Middle frontal gyrus (tissue), 1 donor: ENCODE measurements at regions not wholly inside any gene's neighbourhood (a gene's known extent, or its start where the extent isn't known, plus 50 kb on each side); places are given as distances from the start of the nearest gene placed in this dataset.
A peak's percentile ranks its signal among the peaks of the same experiment; 100 is the strongest.

Source experiments
- DNase-seq: peaks from one replicate; pipeline ENCODE4 v3.0.0-alpha.2; 2015; ENCODE audit warnings: low spot score; ENCODE audit errors: extremely low spot score

- no peak for DNase-seq
Observed at GRCh38 chr10:106520698-106521097, 643.8 kb downstream of the SORCS1 start.

- no peak for DNase-seq
Observed at GRCh38 chr10:106519376-106520030, 645.0 kb downstream of the SORCS1 start.

DNA sequence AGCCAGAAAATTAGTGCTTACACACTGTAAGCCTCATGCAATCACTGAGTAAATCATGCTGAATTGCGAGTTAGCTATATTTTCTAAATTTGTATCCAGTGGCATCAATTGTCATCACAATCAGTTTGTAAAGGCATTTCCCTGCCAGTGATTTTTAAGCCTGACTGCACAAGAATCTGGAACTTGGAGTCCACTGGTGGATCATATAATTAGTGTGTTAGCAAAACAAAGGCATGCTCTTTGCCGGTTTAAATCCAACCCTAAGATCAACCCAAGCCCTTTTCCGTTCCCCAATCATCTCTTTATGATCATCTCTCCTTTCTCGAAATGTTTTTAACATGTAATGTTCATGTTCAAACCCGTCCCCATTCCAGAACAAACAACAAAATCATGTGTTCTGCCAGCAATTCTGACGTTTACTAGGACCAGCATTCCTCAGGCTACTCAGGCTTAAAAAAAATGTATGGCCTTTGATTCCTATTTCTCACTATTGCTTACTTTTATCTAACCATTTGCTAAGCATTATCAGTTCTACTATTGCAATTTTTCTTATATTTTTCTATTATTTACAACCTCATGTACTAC lies 649.2 kb downstream of the SORCS1 start:
- no peak for DNase-seq

- DNase-seq, result peak; percentile 22
Observed at GRCh38 chr10:106513352-106513771, 651.1 kb downstream of the SORCS1 start.

- no peak for DNase-seq
Observed at GRCh38 chr10:106511917-106512316, 652.6 kb downstream of the SORCS1 start.

- DNase-seq, result no peak
Observed at GRCh38 chr10:106508950-106509349, 655.6 kb downstream of the SORCS1 start.

GRCh38 chr10:106506526-106507283 lies 657.8 kb downstream of the SORCS1 start:
- DNase-seq, result no peak

GRCh38 chr10:106504536-106504935 lies 660.0 kb downstream of the SORCS1 start:
- no peak for DNase-seq

GRCh38 chr10:106502641-106503040 lies 661.9 kb downstream of the SORCS1 start:
- DNase-seq, result no peak

GRCh38 chr10:106500925-106501525 lies 663.5 kb downstream of the SORCS1 start:
- no peak for DNase-seq

DNA sequence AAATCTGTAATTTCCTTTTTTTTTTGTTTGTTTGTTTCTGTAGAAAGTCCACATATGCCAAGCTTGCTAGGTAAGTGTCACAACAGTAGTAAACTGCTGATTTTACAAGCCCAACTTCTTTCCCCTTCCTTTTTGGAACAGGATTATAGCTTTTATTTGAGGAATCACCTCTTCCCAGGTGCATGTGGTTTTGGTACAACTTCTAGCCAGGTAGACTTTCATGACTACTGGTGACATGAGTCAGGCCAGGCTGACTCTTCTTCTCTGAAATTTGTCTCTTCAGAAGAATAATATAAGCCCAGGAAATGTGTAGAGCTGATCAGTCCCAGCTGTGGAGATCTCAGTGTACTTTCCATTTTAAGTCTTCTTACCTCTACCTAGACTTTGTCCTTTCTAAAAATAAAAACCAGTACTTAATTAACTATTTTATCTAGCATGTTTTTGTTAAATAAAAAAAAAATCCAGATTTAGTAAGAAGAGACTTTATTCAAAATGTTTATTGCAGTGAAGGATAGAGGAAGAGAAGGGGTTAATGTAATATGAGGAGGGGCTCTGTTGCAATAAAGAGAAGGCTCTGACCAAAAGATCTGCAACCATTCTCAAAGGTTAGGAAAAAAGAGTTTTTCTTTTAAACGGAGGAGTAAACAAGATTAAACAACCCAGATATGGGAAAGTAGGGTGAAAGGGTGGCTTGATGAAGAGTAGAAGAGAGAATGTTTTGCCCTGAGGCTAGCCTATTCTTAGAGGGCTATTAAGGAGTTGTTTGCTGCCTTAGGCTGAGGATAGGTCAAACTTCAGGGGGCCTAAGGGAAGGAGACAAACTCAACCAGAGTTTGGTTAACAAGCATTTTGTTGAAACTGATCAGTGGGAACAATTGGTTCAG lies 664.2 kb downstream of the SORCS1 start:
- DNase-seq, result no peak

GRCh38 chr10:106499448-106499847 lies 665.1 kb downstream of the SORCS1 start:
- DNase-seq, result no peak

GRCh38 chr10:106498675-106499074 lies 665.8 kb downstream of the SORCS1 start:
- no peak for DNase-seq

DNA sequence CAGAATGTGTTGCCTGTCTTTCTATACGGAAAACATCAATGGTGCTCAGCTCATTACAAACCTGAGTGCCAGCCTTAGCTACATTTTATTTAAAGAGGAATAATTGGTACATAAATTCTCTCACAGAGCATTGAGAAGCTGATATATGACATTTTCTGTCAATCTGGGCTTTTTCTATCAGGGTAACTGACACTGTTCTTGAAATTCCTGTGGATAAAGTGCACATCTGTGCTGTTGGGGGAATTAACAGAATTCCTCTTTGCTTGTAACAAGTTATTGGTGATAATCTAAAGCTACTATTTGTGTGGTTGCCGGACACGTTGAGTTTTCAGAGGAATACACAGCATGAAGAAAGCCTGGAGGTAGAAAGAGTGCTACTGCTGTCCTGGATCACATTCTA lies 668.6 kb downstream of the SORCS1 start:
- DNase-seq, result no peak

DNA sequence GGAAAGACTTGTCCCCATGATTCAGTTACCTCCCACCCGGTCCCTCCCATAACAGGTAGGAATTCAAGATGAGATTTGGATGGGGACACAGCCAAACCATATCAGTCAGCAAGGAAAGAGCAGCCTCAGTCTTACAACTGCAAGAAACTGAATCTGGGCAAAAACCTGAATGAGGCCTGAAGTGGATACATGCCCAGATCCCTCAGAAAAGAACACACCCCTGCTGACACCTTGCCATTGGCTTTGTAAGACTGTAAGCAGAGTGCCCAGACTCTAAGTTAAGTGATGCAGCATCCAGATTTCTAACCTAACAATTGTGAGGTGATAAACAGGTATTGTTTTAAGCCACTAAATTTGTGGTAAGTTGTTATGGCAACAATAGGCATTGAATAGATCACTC lies 670.8 kb downstream of the SORCS1 start:
- DNase-seq, result no peak

- no peak for DNase-seq
Observed at GRCh38 chr10:106493226-106493625, 671.3 kb downstream of the SORCS1 start.

DNA sequence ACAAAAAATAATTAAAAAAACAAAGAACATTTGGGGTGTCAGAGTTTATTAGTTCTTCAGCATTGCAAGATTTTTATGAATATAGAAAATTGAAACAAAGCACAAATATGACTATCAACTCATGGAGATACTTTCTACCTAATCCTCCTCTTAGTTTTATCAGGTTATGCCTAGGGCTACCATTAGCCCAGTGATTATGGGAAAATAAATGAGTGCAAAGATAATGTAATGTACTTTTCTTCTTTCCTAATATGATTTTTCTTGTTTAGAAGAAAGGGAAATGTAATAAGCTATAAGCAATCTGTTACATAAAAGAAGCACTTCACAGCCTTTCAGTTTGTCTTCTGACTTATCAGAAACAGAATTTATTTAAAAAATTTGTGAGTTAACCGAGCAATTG lies 676.8 kb downstream of the SORCS1 start:
- DNase-seq, result no peak

DNA sequence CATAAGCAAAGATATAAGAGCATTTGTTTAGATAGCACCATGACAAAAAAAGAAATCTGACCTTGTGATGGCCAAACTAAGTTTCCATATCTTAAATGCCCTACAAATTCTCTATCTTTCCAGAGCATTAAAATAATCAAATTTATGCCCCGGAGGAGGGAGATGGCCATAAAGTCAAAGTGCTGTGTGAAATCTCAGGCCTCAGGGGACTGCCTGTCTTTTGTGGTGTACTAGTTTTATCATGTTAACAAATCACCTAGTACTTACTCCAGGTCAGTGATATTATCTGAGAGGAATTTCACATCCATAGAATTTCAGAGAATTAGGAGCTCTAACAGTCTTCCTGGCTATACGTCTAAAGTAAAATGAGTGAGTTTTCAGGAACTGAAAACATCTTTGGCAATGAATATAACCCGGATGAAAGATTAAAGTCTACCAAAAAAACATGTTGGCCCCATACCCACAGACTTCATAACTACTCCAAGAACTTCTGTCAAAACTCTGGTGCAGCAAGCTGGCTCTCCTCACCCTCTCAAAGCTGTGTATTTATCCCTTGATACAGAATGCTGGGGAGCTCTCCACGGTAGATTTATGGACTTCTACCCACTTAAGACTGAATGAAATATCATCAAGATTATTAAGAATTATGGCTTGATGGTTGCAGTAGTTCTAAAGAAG lies 682.8 kb downstream of the SORCS1 start:
- no peak for DNase-seq

DNA sequence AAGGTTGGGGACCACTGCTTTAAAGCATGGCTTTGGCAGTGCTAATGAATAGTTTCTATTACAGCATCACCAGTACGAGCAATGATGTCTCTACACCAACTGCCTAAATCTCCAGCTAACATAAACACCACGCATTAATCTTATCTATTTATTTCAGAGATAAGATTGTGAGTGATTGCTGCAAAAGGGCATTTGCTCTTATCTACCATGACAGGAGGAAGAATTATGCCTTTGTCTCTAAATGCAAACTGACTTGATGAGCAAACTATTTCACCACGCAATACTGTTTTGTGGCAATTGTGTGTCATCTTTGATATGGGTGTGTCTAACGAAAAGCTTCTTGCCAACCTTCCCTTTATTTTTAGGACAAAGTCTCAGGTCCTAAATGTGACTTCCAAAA lies 684.9 kb downstream of the SORCS1 start:
- no peak for DNase-seq

- DNase-seq, result no peak
Observed at GRCh38 chr10:106474876-106475275, 689.6 kb downstream of the SORCS1 start.
